Heart left ventricle (tissue), 13 donors: ENCODE measurements at regions not wholly inside any gene's neighbourhood (a gene's known extent, or its start where the extent isn't known, plus 50 kb on each side); places are given as distances from the start of the nearest gene placed in this dataset.

Experiments
- CTCF ChIP-seq, 12 donors: fragments of 200-600 bp; sonication (generic) in 4 of 12; IDR thresholded peaks; one replicate each; pipeline versions ENCODE4 v1.5.0 to v1.8.0; 2018 to 2022; ENCODE audit warnings: antibody characterized with exemption in 12 of 12, mild to moderate bottlenecking in 5 of 12
- POLR2A ChIP-seq, 2 donors: fragments of 450-650 bp; IDR thresholded peaks; one replicate each; pipeline ENCODE4 v1.6.1; 2017; ENCODE audit warnings: antibody characterized with exemption in 2 of 2, mild to moderate bottlenecking in 2 of 2, moderate library complexity in 2 of 2
- donor health status: ischemic (EF 13 %, LVEDD 7.1; RV severe dilation, severe dysfunction).
- donor health status: DM: no; HTN: yes; CAD: no.
- donor health status: DM: no; HTN: no; CAD: no.
- donor health status: ischemic (EF 25% LVEDD 6.9; RV normal size, moderate dysfunction).
- donor health status: ischemic (EF 25% LVEDD 5.7; RV mildly dilated, moderate dysfunction).
- donor health status: ischemic (EF 35%, LVEDD 5.7; RV mildly dilated, moderate dysfunction).
- donor health status: nonischemic (EF 11% LVEDD 7.7; RV severe dilation, severe dysfunction).
- donor health status: DM: yes; HTN: yes; CAD: no.
- donor health status: PGD.
- donor health status: ischemic (EF 29% LVEDD 5.4; RV normal size, mild dysfunction).
- donor health status: nonischemic (EF 23%, LVEDD 6.1; RV moderate dilation, normal function).

- no peak for TF ChIP-seq CTCF (IDR thresholded peaks at IDR 0.05)
- TF ChIP-seq POLR2A (IDR thresholded peaks at IDR 0.05), result no peak
Measured at GRCh38 chr18:61076986-61077385, 256.2 kb upstream of the CDH20 start.
